ENCODE measurements at regions not wholly inside any gene's neighbourhood (a gene's known extent, or its start where the extent isn't known, plus 50 kb on each side); places are given as distances from the start of the nearest gene placed in this dataset.

DNA sequence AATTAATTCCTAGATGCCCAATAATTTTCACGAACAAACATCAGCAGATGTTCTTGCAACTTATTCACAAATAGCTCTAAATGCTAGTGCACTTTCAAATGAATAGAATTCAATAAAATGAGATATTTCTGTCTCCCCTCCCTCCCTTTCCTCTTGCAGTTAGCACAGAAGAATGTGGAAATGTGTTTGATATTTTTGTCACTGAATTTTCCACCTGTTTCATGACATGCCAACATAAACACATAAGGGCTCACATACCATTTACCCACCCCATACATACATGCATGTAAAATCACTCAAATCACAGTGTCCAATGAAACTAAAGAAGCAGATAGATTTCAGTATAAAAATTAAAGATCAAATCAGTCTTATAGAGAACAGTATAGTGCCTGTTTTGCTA is 746.9 kb upstream of the MARCKS start:
- TF ChIP-seq, protein P1, sequence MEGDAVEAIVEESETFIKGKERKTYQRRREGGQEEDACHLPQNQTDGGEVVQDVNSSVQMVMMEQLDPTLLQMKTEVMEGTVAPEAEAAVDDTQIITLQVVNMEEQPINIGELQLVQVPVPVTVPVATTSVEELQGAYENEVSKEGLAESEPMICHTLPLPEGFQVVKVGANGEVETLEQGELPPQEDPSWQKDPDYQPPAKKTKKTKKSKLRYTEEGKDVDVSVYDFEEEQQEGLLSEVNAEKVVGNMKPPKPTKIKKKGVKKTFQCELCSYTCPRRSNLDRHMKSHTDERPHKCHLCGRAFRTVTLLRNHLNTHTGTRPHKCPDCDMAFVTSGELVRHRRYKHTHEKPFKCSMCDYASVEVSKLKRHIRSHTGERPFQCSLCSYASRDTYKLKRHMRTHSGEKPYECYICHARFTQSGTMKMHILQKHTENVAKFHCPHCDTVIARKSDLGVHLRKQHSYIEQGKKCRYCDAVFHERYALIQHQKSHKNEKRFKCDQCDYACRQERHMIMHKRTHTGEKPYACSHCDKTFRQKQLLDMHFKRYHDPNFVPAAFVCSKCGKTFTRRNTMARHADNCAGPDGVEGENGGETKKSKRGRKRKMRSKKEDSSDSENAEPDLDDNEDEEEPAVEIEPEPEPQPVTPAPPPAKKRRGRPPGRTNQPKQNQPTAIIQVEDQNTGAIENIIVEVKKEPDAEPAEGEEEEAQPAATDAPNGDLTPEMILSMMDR (IDR thresholded peaks at IDR 0.05; ENCODE audit: insufficient read depth, low read length): no peak
- TF ChIP-seq POLR2AphosphoS5 (IDR thresholded peaks at IDR 0.05; ENCODE audit: low read depth) (no peak), SPI1 (IDR thresholded peaks at IDR 0.05; ENCODE audit: borderline replicate concordance, low read depth) (no peak)
